ENCODE measurements at regions not wholly inside any gene's neighbourhood (a gene's known extent, or its start where the extent isn't known, plus 50 kb on each side); places are given as distances from the start of the nearest gene placed in this dataset.

DNA sequence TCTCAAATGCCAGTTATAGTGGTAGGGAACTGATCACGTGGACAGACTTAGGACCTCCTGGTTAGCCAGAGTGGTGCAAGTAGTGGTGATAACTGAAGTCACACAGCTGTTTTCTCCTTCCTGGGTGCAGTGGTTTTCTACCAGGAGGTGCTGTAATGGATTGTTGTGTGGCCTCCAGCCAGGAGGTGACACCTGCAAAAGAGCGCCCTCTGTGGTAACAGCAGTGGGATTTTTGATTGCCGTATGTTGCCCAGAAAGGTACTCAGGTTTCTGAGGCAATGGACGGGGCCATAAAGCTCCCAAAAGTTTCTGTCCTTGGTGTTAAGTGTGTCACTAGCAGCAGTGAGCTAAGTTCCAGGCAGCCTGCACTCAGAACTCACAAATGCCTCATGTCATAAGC lies 1358.1 kb upstream of the DDX18 start:
- H3K9me3 ChIP-seq (ENCODE audit: control insufficient read depth, low read length), result peaks cover 9% of the 10 kb centered on the region
- H3K4me3 Mint-ChIP-seq, result no peak overlapping the region
- H3K9me3 Mint-ChIP-seq, result peaks cover 30% of the 10 kb centered on the region
- no peaks in the 10 kb centered on the region for H3K36me3 ChIP-seq (ENCODE audit: control insufficient read depth, insufficient read depth, low read length)
- DNase-seq, result no peak
- 90 to 92% methylated on average over 3 to 4 of the region's 4 CpGs for WGBS, 2 experiments (ENCODE audit: insufficient coverage in 1 of 2, insufficient read length in 1 of 2)
- no peaks in the 10 kb centered on the region for H3K27me3 Mint-ChIP-seq (ENCODE audit: insufficient read depth)
- no peaks in the 10 kb centered on the region for H3K4me1 ChIP-seq (ENCODE audit: control insufficient read depth, insufficient read depth, low read length)
- H3K4me1 Mint-ChIP-seq, result no peaks in the 10 kb centered on the region
- TF ChIP-seq, protein P1, sequence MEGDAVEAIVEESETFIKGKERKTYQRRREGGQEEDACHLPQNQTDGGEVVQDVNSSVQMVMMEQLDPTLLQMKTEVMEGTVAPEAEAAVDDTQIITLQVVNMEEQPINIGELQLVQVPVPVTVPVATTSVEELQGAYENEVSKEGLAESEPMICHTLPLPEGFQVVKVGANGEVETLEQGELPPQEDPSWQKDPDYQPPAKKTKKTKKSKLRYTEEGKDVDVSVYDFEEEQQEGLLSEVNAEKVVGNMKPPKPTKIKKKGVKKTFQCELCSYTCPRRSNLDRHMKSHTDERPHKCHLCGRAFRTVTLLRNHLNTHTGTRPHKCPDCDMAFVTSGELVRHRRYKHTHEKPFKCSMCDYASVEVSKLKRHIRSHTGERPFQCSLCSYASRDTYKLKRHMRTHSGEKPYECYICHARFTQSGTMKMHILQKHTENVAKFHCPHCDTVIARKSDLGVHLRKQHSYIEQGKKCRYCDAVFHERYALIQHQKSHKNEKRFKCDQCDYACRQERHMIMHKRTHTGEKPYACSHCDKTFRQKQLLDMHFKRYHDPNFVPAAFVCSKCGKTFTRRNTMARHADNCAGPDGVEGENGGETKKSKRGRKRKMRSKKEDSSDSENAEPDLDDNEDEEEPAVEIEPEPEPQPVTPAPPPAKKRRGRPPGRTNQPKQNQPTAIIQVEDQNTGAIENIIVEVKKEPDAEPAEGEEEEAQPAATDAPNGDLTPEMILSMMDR (conservative IDR thresholded peaks at IDR 0.05), result peak; percentile 10
- no peaks in the 10 kb centered on the region for H3K36me3 Mint-ChIP-seq (ENCODE audit: low read depth)
- H3K27ac Mint-ChIP-seq, result no peak overlapping the region
- no peak overlapping the region for H3K9ac ChIP-seq (ENCODE audit: extremely low read depth, low read length, poor library complexity, severe bottlenecking)
- H3K27ac ChIP-seq (ENCODE audit: low read depth, low read length), result no peak overlapping the region
- no peak overlapping the region for H3K4me3 ChIP-seq (ENCODE audit: low read length)
- no peaks in the 10 kb centered on the region for H3K27me3 ChIP-seq (ENCODE audit: control insufficient read depth, insufficient read depth, low read length, poor library complexity, severe bottlenecking)

DNA sequence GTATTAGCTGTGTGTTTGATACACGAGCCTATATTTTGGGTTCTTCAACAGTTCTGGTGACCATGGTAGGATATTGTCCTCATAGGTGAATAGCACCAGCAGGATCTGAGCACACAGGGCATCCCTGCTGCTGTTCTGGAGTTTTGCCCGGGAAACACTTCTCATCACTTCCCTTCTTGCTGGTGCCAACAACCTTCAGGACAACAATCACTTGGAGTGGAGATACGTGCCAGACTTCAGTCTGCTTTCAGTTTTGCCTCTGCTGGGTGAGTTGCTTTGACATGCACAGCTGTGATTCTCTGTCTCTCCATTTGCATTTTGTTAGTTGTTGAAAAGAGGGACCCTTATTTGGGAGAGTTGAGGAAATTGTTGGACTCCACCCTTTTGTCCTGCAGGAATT lies 1347.2 kb upstream of the DDX18 start:
- 67 to 78% methylated on average over 2 to 3 of the region's 3 CpGs for WGBS, 2 experiments (ENCODE audit: insufficient coverage in 1 of 2, insufficient read length in 1 of 2)
- H3K4me3 Mint-ChIP-seq, result no peak overlapping the region

DNA sequence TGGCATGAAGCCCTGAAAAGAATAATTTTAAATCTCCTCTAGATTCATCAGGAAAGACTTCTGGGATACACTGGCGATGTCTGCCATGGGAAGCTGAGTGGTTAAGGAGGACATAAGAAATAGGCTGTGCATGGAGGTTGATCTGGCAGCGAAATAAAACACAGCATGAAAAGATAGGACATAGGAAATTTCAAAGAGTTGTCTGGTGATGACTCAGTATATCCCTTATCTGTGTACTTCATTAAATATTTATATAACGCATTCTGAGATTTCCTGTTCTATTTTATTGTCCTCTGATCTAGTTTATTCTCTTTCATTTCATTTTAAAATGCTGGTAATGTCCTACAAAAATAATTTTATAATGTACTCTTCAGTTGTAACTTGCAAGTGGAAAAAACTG lies 1337.3 kb upstream of the DDX18 start:
- Mint-ChIP-seq H3K36me3 (ENCODE audit: low read depth) (no peaks in the 10 kb centered on the region), H3K27ac (no peak overlapping the region), H3K9me3 (peaks cover 3% of the 10 kb centered on the region), H3K4me3 (no peak overlapping the region), H3K4me1 (no peaks in the 10 kb centered on the region), H3K27me3 (ENCODE audit: insufficient read depth) (no peaks in the 10 kb centered on the region)
- TF ChIP-seq, protein P1 (conservative IDR thresholded peaks at IDR 0.05), result no peak
- Histone ChIP-seq H3K27ac (ENCODE audit: low read depth, low read length) (no peak overlapping the region), H3K4me1 (ENCODE audit: control insufficient read depth, insufficient read depth, low read length) (no peaks in the 10 kb centered on the region), H3K9ac (ENCODE audit: extremely low read depth, low read length, poor library complexity, severe bottlenecking) (no peak overlapping the region), H3K4me3 (ENCODE audit: low read length) (no peak overlapping the region), H3K9me3 (ENCODE audit: control insufficient read depth, low read length) (no peaks in the 10 kb centered on the region), H3K36me3 (ENCODE audit: control insufficient read depth, insufficient read depth, low read length) (no peaks in the 10 kb centered on the region), H3K27me3 (ENCODE audit: control insufficient read depth, insufficient read depth, low read length, poor library complexity, severe bottlenecking) (no peaks in the 10 kb centered on the region)
- DNase-seq, result no peak
- WGBS, 2 experiments (ENCODE audit: insufficient coverage in 1 of 2, insufficient read length in 1 of 2), result 93 to 100% methylated on average over 1 to 3 of the region's 3 CpGs

More for the DNA sequence above, 1347.2 kb upstream of the DDX18 start:
- no peak for DNase-seq
- Histone ChIP-seq H3K27ac (ENCODE audit: low read depth, low read length) (no peak overlapping the region), H3K4me1 (ENCODE audit: control insufficient read depth, insufficient read depth, low read length) (no peaks in the 10 kb centered on the region), H3K9ac (ENCODE audit: extremely low read depth, low read length, poor library complexity, severe bottlenecking) (no peak overlapping the region), H3K36me3 (ENCODE audit: control insufficient read depth, insufficient read depth, low read length) (no peaks in the 10 kb centered on the region), H3K4me3 (ENCODE audit: low read length) (no peak overlapping the region), H3K9me3 (ENCODE audit: control insufficient read depth, low read length) (peaks cover 26% of the 10 kb centered on the region), H3K27me3 (ENCODE audit: control insufficient read depth, insufficient read depth, low read length, poor library complexity, severe bottlenecking) (no peaks in the 10 kb centered on the region)
- H3K27me3 Mint-ChIP-seq (ENCODE audit: insufficient read depth), result no peaks in the 10 kb centered on the region
- H3K4me1 Mint-ChIP-seq, result no peaks in the 10 kb centered on the region
- H3K27ac Mint-ChIP-seq, result no peak overlapping the region
- peaks cover 44% of the 10 kb centered on the region for H3K9me3 Mint-ChIP-seq
- no peaks in the 10 kb centered on the region for H3K36me3 Mint-ChIP-seq (ENCODE audit: low read depth)
- TF ChIP-seq, protein P1 (conservative IDR thresholded peaks at IDR 0.05), result no peak

Measured in endodermal cell (in vitro differentiated cells).